ENCODE measurements at regions not wholly inside any gene's neighbourhood (a gene's known extent, or its start where the extent isn't known, plus 50 kb on each side); places are given as distances from the start of the nearest gene placed in this dataset.

DNA sequence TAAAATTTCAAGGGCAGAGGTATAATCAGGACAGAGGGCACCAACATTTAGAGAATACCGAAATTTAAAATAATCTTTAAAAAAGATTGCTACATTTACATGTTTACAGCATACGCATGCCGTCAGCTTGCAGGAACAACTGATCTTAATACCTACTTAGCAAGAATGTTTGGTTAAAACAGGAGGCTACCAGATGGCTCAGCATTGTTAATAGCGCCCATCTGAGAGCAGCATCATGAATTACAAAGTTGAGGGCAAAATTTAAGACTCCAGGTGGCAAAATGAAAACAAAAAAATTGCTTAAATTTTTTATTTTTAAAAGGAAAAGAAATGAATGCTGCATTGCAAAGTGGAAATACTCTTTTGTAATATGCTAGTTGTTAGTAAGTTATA, 241.3 kb downstream of the C4orf33 start:
- no peak overlapping the region for H2AFZ ChIP-seq
- H3K36me3 ChIP-seq (ENCODE audit: control insufficient read depth, insufficient read depth, low read length) = no peaks in the 10 kb centered on the region
- H3K9ac ChIP-seq = no peak overlapping the region
- H3K27me3 ChIP-seq (ENCODE audit: control insufficient read depth, insufficient read depth, low read length) = no peaks in the 10 kb centered on the region
- H3K79me2 ChIP-seq = no peaks in the 10 kb centered on the region
- no peak overlapping the region for H3K4me2 ChIP-seq (ENCODE audit: low read length)
- no peaks in the 10 kb centered on the region for H3K9me3 ChIP-seq (ENCODE audit: control insufficient read depth, low read length)
- H3K27ac ChIP-seq = no peak overlapping the region
- H3K4me1 ChIP-seq = no peaks in the 10 kb centered on the region
- no peak overlapping the region for H3K4me3 ChIP-seq (ENCODE audit: low read depth, low read length)
- TF ChIP-seq, protein P1, sequence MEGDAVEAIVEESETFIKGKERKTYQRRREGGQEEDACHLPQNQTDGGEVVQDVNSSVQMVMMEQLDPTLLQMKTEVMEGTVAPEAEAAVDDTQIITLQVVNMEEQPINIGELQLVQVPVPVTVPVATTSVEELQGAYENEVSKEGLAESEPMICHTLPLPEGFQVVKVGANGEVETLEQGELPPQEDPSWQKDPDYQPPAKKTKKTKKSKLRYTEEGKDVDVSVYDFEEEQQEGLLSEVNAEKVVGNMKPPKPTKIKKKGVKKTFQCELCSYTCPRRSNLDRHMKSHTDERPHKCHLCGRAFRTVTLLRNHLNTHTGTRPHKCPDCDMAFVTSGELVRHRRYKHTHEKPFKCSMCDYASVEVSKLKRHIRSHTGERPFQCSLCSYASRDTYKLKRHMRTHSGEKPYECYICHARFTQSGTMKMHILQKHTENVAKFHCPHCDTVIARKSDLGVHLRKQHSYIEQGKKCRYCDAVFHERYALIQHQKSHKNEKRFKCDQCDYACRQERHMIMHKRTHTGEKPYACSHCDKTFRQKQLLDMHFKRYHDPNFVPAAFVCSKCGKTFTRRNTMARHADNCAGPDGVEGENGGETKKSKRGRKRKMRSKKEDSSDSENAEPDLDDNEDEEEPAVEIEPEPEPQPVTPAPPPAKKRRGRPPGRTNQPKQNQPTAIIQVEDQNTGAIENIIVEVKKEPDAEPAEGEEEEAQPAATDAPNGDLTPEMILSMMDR (IDR thresholded peaks at IDR 0.05) = no peak

- no peak overlapping the region for H2AFZ ChIP-seq
- no peak overlapping the region for H3K9ac ChIP-seq
- H3K27ac ChIP-seq = no peak overlapping the region
- no peak overlapping the region for H3K4me3 ChIP-seq (ENCODE audit: low read depth, low read length)
- no peak overlapping the region for H3K4me2 ChIP-seq (ENCODE audit: low read length)
- H3K9me3 ChIP-seq (ENCODE audit: control insufficient read depth, low read length) = no peaks in the 10 kb centered on the region
- H3K27me3 ChIP-seq (ENCODE audit: control insufficient read depth, insufficient read depth, low read length) = no peaks in the 10 kb centered on the region
- no peaks in the 10 kb centered on the region for H3K36me3 ChIP-seq (ENCODE audit: control insufficient read depth, insufficient read depth, low read length)
- no peaks in the 10 kb centered on the region for H3K4me1 ChIP-seq
- H3K79me2 ChIP-seq = no peaks in the 10 kb centered on the region
- TF ChIP-seq, protein P1 (IDR thresholded peaks at IDR 0.05) = no peak
Measured at GRCh38 chr4:129342819-129343408, 247.0 kb downstream of the C4orf33 start.

GRCh38 chr4:129344058-129344457, 248.1 kb downstream of the C4orf33 start:
- no peak overlapping the region for H3K4me3 ChIP-seq (ENCODE audit: low read depth, low read length)
- no peak overlapping the region for H3K27ac ChIP-seq
- no peak overlapping the region for H3K9ac ChIP-seq
- no peaks in the 10 kb centered on the region for H3K79me2 ChIP-seq
- H3K4me1 ChIP-seq = no peaks in the 10 kb centered on the region
- H3K27me3 ChIP-seq (ENCODE audit: control insufficient read depth, insufficient read depth, low read length) = no peaks in the 10 kb centered on the region
- TF ChIP-seq, protein P1 (IDR thresholded peaks at IDR 0.05) = peak; percentile 9
- H2AFZ ChIP-seq = no peak overlapping the region
- no peaks in the 10 kb centered on the region for H3K9me3 ChIP-seq (ENCODE audit: control insufficient read depth, low read length)
- no peak overlapping the region for H3K4me2 ChIP-seq (ENCODE audit: low read length)
- no peaks in the 10 kb centered on the region for H3K36me3 ChIP-seq (ENCODE audit: control insufficient read depth, insufficient read depth, low read length)

- TF ChIP-seq, protein P1 (IDR thresholded peaks at IDR 0.05) = no peak
Measured at GRCh38 chr4:129345609-129346008, 249.7 kb downstream of the C4orf33 start.

DNA sequence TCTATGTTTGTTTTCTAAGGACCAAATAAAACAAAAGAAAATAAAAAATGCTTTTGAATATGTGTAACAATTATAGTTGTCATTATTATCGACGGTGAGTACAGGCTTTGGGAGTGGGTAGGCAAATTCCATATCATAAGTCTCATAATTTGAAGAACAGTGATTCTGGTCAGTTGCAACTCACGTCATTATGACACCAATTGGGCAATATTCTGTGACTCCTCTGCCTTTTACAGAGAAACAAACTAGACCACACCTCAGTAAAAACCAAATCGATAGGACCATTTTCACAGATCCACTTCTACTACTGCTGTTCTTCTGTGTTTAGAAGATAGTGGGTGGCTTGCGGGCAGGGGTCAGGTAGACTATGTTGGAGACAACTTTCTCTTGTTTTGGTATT, 250.1 kb downstream of the C4orf33 start:
- no peaks in the 10 kb centered on the region for H3K4me1 ChIP-seq
- no peak overlapping the region for H3K4me2 ChIP-seq (ENCODE audit: low read length)
- no peak overlapping the region for H2AFZ ChIP-seq
- no peak overlapping the region for H3K9ac ChIP-seq
- H3K79me2 ChIP-seq = no peaks in the 10 kb centered on the region
- no peaks in the 10 kb centered on the region for H3K27me3 ChIP-seq (ENCODE audit: control insufficient read depth, insufficient read depth, low read length)
- H3K4me3 ChIP-seq (ENCODE audit: low read depth, low read length) = no peak overlapping the region
- TF ChIP-seq, protein P1 (IDR thresholded peaks at IDR 0.05) = no peak
- no peak overlapping the region for H3K27ac ChIP-seq
- no peaks in the 10 kb centered on the region for H3K9me3 ChIP-seq (ENCODE audit: control insufficient read depth, low read length)
- H3K36me3 ChIP-seq (ENCODE audit: control insufficient read depth, insufficient read depth, low read length) = no peaks in the 10 kb centered on the region

More at GRCh38 chr4:129345609-129346008, 249.7 kb downstream of the C4orf33 start:
- no peaks in the 10 kb centered on the region for H3K27me3 ChIP-seq (ENCODE audit: control insufficient read depth, insufficient read depth, low read length)
- H3K4me2 ChIP-seq (ENCODE audit: low read length) = no peak overlapping the region
- no peak overlapping the region for H3K27ac ChIP-seq
- no peaks in the 10 kb centered on the region for H3K9me3 ChIP-seq (ENCODE audit: control insufficient read depth, low read length)
- H3K4me1 ChIP-seq = no peaks in the 10 kb centered on the region
- H3K9ac ChIP-seq = no peak overlapping the region
- H3K36me3 ChIP-seq (ENCODE audit: control insufficient read depth, insufficient read depth, low read length) = no peaks in the 10 kb centered on the region
- H3K4me3 ChIP-seq (ENCODE audit: low read depth, low read length) = no peak overlapping the region
- no peaks in the 10 kb centered on the region for H3K79me2 ChIP-seq
- no peak overlapping the region for H2AFZ ChIP-seq
